Fibroblast of mammary gland (primary cell): ENCODE measurements at regions not wholly inside any gene's neighbourhood (a gene's known extent, or its start where the extent isn't known, plus 50 kb on each side); places are given as distances from the start of the nearest gene placed in this dataset.
"Not testable (repeated sequence)": the region's sequence is repeated elsewhere in the genome, so short reads cannot be mapped to it uniquely, and the experiment has no call there.

Source experiments
- DNase-seq: peaks from one replicate; pipeline ENCODE4 v3.0.0-alpha.2; 2010; ENCODE audit warnings: low read depth
- H3K4me3 ChIP-seq: 2 replicates; pipeline ENCODE4 v1.5.1; 2011; ENCODE audit warnings: low read depth, mild to moderate bottlenecking, low read length, moderate library complexity; ENCODE audit not compliant: control insufficient read depth
- CTCF ChIP-seq: conservative IDR thresholded peaks from 2 replicates; pipeline ENCODE4 v1.5.1; 2011; ENCODE audit warnings: low read depth, low read length, inconsistent platforms; ENCODE audit not compliant: control insufficient read depth, insufficient read depth

- not testable (repeated sequence) for H3K4me3 ChIP-seq, DNase-seq
These were observed 61.3 kb downstream of the AIPL1 start for GRCh38 chr17:6373599-6373998.

DNA sequence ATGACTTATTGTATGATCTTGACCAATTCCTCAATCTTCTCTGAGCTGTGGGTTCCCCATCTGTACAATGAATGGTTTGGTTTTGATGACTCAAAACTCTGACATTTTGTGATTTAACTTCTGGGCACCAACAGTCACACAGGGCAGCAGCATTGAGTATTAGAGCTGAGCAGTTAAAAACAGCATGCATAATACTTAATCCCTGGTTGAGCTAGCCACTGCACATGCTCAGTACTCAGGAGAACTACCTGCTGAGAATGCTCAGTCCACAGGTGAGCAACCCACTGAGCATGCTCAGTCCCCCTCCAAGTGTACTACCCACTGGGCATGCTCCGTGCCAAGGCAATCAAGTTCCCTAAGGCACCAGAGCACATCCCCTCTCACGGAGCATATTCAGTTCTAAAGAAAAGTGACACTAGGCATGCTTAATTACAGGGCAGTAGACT, 68.7 kb downstream of the AIPL1 start:
- peak; percentile 1 for DNase-seq
- H3K4me3 ChIP-seq = no peak overlapping the region

GRCh38 chr17:6365200-6365943, 69.5 kb downstream of the AIPL1 start:
- H3K4me3 ChIP-seq = no peak overlapping the region
- DNase-seq = peak; percentile 24
- TF ChIP-seq CTCF = no peak

More for the DNA sequence above, 68.7 kb downstream of the AIPL1 start:
- TF ChIP-seq CTCF = no peak

DNA sequence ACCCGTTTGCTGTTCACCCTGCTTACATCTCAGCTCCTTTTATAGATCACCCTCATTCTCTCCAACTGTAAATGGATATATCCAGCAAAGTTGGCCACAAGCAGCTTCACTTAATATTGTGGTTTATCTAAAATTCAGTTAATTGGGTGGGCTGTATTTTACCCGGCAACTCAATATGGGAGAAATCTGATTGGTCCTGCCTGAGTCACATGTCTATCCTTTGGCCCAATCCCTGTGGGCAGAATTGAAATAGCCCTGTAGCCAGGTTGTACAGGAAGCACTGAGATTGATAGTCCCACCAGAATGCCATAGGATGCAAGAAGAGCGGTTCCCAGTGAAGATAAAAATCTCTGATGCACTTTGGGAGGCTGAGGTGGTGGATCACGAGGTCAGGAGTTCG, 73.2 kb downstream of the AIPL1 start:
- TF ChIP-seq CTCF = no peak
- no peak overlapping the region for H3K4me3 ChIP-seq
- DNase-seq = no peak

DNA sequence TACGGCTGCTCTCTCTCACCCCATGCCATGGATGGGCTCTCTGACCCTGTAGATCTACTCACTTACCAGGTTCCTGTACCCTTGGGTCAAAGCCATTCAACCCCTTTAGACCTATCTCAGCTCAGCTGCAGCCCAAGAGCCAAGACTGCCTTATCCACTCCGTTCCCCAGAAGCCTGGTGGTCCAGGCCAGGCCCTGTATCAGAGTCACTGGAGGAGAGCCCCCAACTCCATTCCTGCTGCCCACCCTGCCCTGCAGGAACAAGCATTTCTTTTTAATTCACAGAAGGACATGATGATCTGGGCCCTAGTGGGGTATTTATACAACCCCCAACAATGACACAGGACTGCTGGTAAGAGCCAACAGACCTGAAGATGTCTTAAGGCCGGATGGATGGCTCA, 76.8 kb downstream of the AIPL1 start:
- H3K4me3 ChIP-seq = no peak overlapping the region
- no peak for DNase-seq
- no peak for TF ChIP-seq CTCF

DNA sequence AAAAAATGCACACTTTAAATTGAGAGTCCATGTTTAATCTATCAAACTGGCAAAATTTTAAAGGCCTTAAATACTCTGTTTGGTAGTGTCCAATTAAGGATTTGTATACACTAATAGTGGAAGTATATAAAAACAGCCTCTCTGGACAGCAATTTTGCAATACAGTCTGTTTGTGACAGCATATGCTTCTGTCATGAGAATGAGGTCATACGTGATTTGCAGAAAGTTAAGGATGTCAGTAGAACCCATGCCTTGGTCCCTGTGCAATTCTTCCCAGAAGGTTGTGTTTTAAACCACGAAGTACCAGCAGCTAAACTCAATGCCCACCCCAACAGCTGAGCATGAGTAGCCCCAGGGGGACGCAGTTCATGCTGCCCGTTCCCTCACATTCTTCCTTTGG, 78.4 kb downstream of the AIPL1 start:
- no peak for DNase-seq
- no peak overlapping the region for H3K4me3 ChIP-seq
- no peak for TF ChIP-seq CTCF

- no peak for DNase-seq
- TF ChIP-seq CTCF = no peak
- no peak overlapping the region for H3K4me3 ChIP-seq
These were observed 79.7 kb downstream of the AIPL1 start for GRCh38 chr17:6355196-6355595.
